Glutamatergic neuron (in vitro differentiated cells): ENCODE measurements at regions not wholly inside any gene's neighbourhood (a gene's known extent, or its start where the extent isn't known, plus 50 kb on each side); places are given as distances from the start of the nearest gene placed in this dataset.

ENCODE experiments used
- DNase-seq: peaks from one replicate; pipeline ENCODE4 v3.0.0; 2022
- H3K27ac Mint-ChIP-seq: one replicate; pipeline ENCODE4 v1.8.0; 2020; ENCODE audit warnings: mild to moderate bottlenecking, mixed read lengths, inconsistent platforms; ENCODE audit not compliant: unreplicated experiment
- H3K27me3 Mint-ChIP-seq: one replicate; pipeline ENCODE4 v1.8.0; 2020; ENCODE audit warnings: mild to moderate bottlenecking, moderate library complexity, mixed read lengths, inconsistent platforms; ENCODE audit not compliant: unreplicated experiment
- H3K36me3 Mint-ChIP-seq: one replicate; pipeline ENCODE4 v1.8.0; 2020; ENCODE audit warnings: mild to moderate bottlenecking, mixed read lengths, inconsistent platforms; ENCODE audit not compliant: unreplicated experiment
- H3K4me1 Mint-ChIP-seq: one replicate; pipeline ENCODE4 v1.8.0; 2020; ENCODE audit warnings: mild to moderate bottlenecking, low read depth, mixed read lengths, inconsistent platforms; ENCODE audit not compliant: unreplicated experiment
- H3K4me3 Mint-ChIP-seq: one replicate; pipeline ENCODE4 v1.8.0; 2020; ENCODE audit warnings: mild to moderate bottlenecking, mixed read lengths, inconsistent platforms; ENCODE audit not compliant: unreplicated experiment
- H3K9me3 Mint-ChIP-seq: one replicate; pipeline ENCODE4 v1.8.0; 2020; ENCODE audit warnings: mild to moderate bottlenecking, moderate library complexity, mixed read lengths, inconsistent platforms; ENCODE audit not compliant: unreplicated experiment
- TF ChIP-seq, protein P1 (sequence below): fragments of 200-600 bp; sonication (generic); IDR thresholded peaks from one replicate; pipeline ENCODE4 v1.5.0; 2021; ENCODE audit not compliant: partially characterized antibody, unreplicated experiment

DNA sequence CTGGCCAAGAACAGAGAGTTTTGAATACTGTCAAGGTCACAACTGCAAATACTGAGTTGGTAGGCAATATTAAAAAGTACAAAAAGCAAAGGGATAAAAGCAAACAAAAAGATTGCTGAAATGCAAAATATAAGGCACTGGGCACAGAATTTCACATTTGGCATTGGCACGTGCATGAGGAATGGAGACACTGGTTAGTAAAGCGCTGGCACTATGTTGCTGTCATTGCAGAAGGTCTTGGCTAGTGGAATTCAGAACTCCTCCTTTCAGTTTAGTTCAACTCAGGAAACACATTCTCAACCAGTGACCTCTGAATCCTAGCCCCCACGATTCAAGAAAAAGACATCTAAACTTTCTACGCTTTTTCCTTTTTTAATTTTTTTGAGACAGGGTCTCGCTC lies 111.8 kb upstream of the PSMD7 start:
- H3K27ac Mint-ChIP-seq = no peak overlapping the region
- no peaks in the 10 kb centered on the region for H3K4me1 Mint-ChIP-seq

DNA sequence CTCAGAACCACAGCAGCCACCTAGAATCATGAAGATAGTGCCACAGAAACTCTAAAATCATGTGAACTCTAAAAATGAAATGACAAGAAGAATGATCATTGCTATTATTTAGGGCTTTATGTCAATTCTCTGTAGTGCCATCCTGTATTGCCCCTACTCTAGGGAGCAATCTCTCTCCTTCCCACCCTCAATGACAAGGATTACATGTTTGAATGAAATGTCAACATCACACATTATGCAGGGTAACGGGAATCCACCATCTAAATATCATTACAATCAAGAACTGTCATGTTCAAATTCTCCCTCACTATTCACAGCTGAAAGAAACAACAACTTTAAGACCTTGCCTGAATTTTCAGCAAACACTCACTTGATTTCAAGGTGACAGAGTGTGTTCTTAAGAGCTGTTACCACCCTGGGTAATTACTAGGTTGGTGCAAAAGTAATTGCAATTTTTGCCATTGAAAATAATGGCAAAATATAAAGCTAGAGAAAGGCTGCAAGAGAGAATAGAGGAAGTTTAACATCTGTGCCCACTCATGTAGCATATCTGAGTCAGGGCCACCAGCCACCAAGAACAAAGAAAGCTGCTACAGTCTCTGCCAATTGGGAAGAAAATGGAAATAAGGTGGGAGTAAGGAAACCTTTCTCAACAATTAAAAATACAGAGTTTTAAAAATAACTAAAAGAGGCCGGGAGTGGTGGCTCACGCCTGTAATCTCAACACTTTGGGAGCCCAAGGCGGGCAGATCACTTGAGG lies 112.8 kb upstream of the PSMD7 start:
- DNase-seq = no peak
- Mint-ChIP-seq H3K36me3 (no peaks in the 10 kb centered on the region), H3K27ac (no peak overlapping the region), H3K9me3 (no peaks in the 10 kb centered on the region), H3K4me1 (no peaks in the 10 kb centered on the region), H3K4me3 (no peak overlapping the region), H3K27me3 (no peaks in the 10 kb centered on the region)
- TF ChIP-seq, protein P1, sequence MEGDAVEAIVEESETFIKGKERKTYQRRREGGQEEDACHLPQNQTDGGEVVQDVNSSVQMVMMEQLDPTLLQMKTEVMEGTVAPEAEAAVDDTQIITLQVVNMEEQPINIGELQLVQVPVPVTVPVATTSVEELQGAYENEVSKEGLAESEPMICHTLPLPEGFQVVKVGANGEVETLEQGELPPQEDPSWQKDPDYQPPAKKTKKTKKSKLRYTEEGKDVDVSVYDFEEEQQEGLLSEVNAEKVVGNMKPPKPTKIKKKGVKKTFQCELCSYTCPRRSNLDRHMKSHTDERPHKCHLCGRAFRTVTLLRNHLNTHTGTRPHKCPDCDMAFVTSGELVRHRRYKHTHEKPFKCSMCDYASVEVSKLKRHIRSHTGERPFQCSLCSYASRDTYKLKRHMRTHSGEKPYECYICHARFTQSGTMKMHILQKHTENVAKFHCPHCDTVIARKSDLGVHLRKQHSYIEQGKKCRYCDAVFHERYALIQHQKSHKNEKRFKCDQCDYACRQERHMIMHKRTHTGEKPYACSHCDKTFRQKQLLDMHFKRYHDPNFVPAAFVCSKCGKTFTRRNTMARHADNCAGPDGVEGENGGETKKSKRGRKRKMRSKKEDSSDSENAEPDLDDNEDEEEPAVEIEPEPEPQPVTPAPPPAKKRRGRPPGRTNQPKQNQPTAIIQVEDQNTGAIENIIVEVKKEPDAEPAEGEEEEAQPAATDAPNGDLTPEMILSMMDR = no peak

More for the DNA sequence above, 111.8 kb upstream of the PSMD7 start:
- TF ChIP-seq, protein P1 = no peak
- H3K27me3 Mint-ChIP-seq = no peaks in the 10 kb centered on the region
- H3K36me3 Mint-ChIP-seq = no peaks in the 10 kb centered on the region
- no peak for DNase-seq
- no peaks in the 10 kb centered on the region for H3K9me3 Mint-ChIP-seq
- no peak overlapping the region for H3K4me3 Mint-ChIP-seq

DNA sequence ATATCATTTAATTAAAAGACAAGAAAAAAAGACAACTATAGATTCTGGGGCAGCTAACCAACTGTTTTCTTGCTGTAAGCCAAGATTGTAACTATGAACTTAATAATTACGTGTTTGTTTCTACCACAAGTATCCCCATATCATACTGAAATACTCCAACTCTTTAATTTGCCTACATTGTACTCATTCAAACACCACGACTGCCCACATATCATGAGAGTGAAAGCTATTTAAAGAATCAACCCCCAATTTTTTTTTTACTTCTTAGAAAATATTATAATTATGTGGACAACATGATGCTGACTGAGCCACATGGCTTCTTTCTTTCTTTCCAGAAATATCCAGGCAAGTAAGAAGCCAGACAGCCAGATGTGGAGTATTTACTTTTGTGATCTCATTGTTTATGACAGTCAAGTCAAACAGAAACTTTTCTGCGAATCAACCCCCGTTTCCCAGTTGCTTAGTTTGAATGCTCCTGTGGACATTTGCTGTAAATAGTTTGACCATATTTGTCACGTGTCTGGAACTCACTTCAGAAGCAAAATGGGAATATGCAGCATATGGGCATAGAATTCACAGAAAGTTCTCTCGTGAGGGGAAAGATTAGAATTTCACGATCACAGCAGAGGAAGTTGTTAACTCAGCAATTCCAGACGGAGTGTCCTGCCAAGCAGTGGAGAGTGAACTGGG lies 126.8 kb upstream of the PSMD7 start:
- H3K9me3 Mint-ChIP-seq = no peaks in the 10 kb centered on the region
- no peaks in the 10 kb centered on the region for H3K27me3 Mint-ChIP-seq
- no peak for DNase-seq
- H3K4me1 Mint-ChIP-seq = no peaks in the 10 kb centered on the region
- no peaks in the 10 kb centered on the region for H3K36me3 Mint-ChIP-seq
- H3K4me3 Mint-ChIP-seq = no peak overlapping the region
- no peak overlapping the region for H3K27ac Mint-ChIP-seq
- TF ChIP-seq, protein P1 = no peak

DNA sequence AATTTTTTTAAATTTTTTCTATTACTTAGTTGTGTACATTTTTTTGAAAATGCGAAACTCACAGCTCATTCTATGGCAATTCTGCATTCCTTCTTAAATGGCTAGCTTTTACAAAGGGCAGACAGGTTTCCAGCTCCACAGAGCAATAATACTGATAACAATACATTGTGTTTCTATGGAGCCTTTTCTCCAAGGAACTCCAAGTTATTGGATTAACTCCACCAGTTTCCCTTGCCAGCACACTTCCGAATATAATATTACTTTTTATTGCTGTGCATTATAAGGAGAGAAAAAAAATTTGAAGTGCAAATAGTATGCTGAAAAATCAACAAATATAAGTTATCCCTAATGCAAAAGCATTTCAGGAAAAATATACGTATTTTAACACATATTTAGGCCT lies 127.5 kb upstream of the PSMD7 start:
- Mint-ChIP-seq H3K36me3 (no peaks in the 10 kb centered on the region), H3K9me3 (no peaks in the 10 kb centered on the region), H3K4me3 (no peak overlapping the region), H3K27me3 (no peaks in the 10 kb centered on the region), H3K4me1 (no peaks in the 10 kb centered on the region), H3K27ac (no peak overlapping the region)
- TF ChIP-seq, protein P1 = no peak
- DNase-seq = no peak

DNA sequence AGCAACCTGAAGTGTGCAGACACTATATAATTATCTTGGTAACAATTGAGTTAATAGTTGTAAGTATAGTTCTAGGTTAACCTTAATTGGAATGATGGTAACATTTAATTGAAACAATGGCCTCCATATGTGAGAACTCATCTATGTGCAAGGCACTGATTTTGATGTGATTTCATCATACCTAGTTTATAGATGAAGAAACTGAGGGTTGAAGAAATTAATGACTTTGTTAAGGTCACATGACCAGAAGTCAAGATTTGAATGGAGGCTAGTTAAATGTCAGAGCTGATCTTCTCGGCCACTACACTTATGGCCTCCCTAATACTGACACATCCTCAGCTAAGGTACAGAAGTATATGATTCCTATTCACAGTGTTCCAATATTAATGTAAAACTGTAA lies 128.2 kb upstream of the PSMD7 start:
- DNase-seq = no peak
- TF ChIP-seq, protein P1 = no peak
- Mint-ChIP-seq H3K27me3 (no peaks in the 10 kb centered on the region), H3K36me3 (no peaks in the 10 kb centered on the region), H3K4me3 (no peak overlapping the region), H3K9me3 (no peaks in the 10 kb centered on the region), H3K4me1 (no peaks in the 10 kb centered on the region), H3K27ac (no peak overlapping the region)
